ENCODE measurements at regions not wholly inside any gene's neighbourhood (a gene's known extent, or its start where the extent isn't known, plus 50 kb on each side); places are given as distances from the start of the nearest gene placed in this dataset.
"Not testable (repeated sequence)": the region's sequence is repeated elsewhere in the genome, so short reads cannot be mapped to it uniquely, and the experiment has no call there.

- no peaks in the 10 kb centered on the region for H3K27me3 ChIP-seq (ENCODE audit: insufficient read depth, low read length)
- Mint-ChIP-seq H3K36me3 (ENCODE audit: low read depth, unreplicated experiment) (no peaks in the 10 kb centered on the region), H3K4me3 (ENCODE audit: unreplicated experiment) (no peak overlapping the region), H3K27ac (ENCODE audit: unreplicated experiment) (no peak overlapping the region), H3K27me3 (ENCODE audit: low read depth, unreplicated experiment) (no peaks in the 10 kb centered on the region), H3K4me1 (ENCODE audit: low read depth, unreplicated experiment) (no peaks in the 10 kb centered on the region), H3K9me3 (ENCODE audit: unreplicated experiment) (no peaks in the 10 kb centered on the region)
- no peak overlapping the region for H2AFZ ChIP-seq (ENCODE audit: low read depth, low read length)
- H3K9ac ChIP-seq (ENCODE audit: low read length), result no peak overlapping the region
- H3K79me2 ChIP-seq (ENCODE audit: insufficient read depth, low read length), result no peaks in the 10 kb centered on the region
- no peaks in the 10 kb centered on the region for H4K20me1 ChIP-seq (ENCODE audit: insufficient read depth, low read length)
- no peaks in the 10 kb centered on the region for H3K36me3 ChIP-seq (ENCODE audit: insufficient read depth, low read length)
- no peaks in the 10 kb centered on the region for H3K9me3 ChIP-seq (ENCODE audit: insufficient read depth, low read depth, low read length)
- FAIRE-seq (no peak), DNase-seq (ENCODE audit: low read depth) (no peak)
- no peaks in the 10 kb centered on the region for H3K4me1 ChIP-seq (ENCODE audit: insufficient read depth, low read length)
- H3K27ac ChIP-seq (ENCODE audit: low read depth, low read length), result no peak overlapping the region
- TF ChIP-seq CTCF (IDR thresholded peaks at IDR 0.05; ENCODE audit: insufficient read depth, low read depth, low read length), result no peak
- TF ChIP-seq EZH2 (IDR thresholded peaks at IDR 0.05; ENCODE audit: insufficient read depth, low read length), result no peak
- no peak overlapping the region for H3K4me2 ChIP-seq (ENCODE audit: low read length)
- no peak overlapping the region for H3K4me3 ChIP-seq (ENCODE audit: insufficient read depth, low read depth, low read length)
These were observed 113.2 kb upstream of the CHST9 start for GRCh38 chr18:27298214-27298804.

GRCh38 chr18:27285973-27286562 is 101.0 kb upstream of the CHST9 start:
- H3K79me2 ChIP-seq (ENCODE audit: insufficient read depth, low read length); H3K27ac Mint-ChIP-seq (ENCODE audit: unreplicated experiment); H3K4me3 Mint-ChIP-seq (ENCODE audit: unreplicated experiment); H3K4me1 Mint-ChIP-seq (ENCODE audit: low read depth, unreplicated experiment); FAIRE-seq; DNase-seq (ENCODE audit: low read depth); H3K9ac ChIP-seq (ENCODE audit: low read length); H3K4me1 ChIP-seq (ENCODE audit: insufficient read depth, low read length); H4K20me1 ChIP-seq (ENCODE audit: insufficient read depth, low read length); H3K4me2 ChIP-seq (ENCODE audit: low read length); H3K4me3 ChIP-seq (ENCODE audit: insufficient read depth, low read depth, low read length); H3K36me3 ChIP-seq (ENCODE audit: insufficient read depth, low read length); H2AFZ ChIP-seq (ENCODE audit: low read depth, low read length); H3K27ac ChIP-seq (ENCODE audit: low read depth, low read length); H3K9me3 Mint-ChIP-seq (ENCODE audit: unreplicated experiment); H3K27me3 ChIP-seq (ENCODE audit: insufficient read depth, low read length); H3K27me3 Mint-ChIP-seq (ENCODE audit: low read depth, unreplicated experiment); H3K9me3 ChIP-seq (ENCODE audit: insufficient read depth, low read depth, low read length); H3K36me3 Mint-ChIP-seq (ENCODE audit: low read depth, unreplicated experiment): not testable (repeated sequence)

- no peak overlapping the region for H3K27ac ChIP-seq (ENCODE audit: low read depth, low read length)
- H3K9me3 ChIP-seq (ENCODE audit: insufficient read depth, low read depth, low read length), result no peaks in the 10 kb centered on the region
- no peak for FAIRE-seq
- no peaks in the 10 kb centered on the region for H4K20me1 ChIP-seq (ENCODE audit: insufficient read depth, low read length)
- H3K4me1 Mint-ChIP-seq (ENCODE audit: low read depth, unreplicated experiment), result no peaks in the 10 kb centered on the region
- no peaks in the 10 kb centered on the region for H3K9me3 Mint-ChIP-seq (ENCODE audit: unreplicated experiment)
- no peak overlapping the region for H3K27ac Mint-ChIP-seq (ENCODE audit: unreplicated experiment)
- no peaks in the 10 kb centered on the region for H3K36me3 ChIP-seq (ENCODE audit: insufficient read depth, low read length)
- H3K79me2 ChIP-seq (ENCODE audit: insufficient read depth, low read length), result no peaks in the 10 kb centered on the region
- no peak overlapping the region for H3K4me3 Mint-ChIP-seq (ENCODE audit: unreplicated experiment)
- H3K9ac ChIP-seq (ENCODE audit: low read length), result no peak overlapping the region
- no peaks in the 10 kb centered on the region for H3K4me1 ChIP-seq (ENCODE audit: insufficient read depth, low read length)
- H2AFZ ChIP-seq (ENCODE audit: low read depth, low read length), result no peak overlapping the region
- no peak overlapping the region for H3K4me2 ChIP-seq (ENCODE audit: low read length)
- H3K27me3 Mint-ChIP-seq (ENCODE audit: low read depth, unreplicated experiment), result no peaks in the 10 kb centered on the region
- TF ChIP-seq CTCF (IDR thresholded peaks at IDR 0.05; ENCODE audit: insufficient read depth, low read depth, low read length), result no peak
- TF ChIP-seq EZH2 (IDR thresholded peaks at IDR 0.05; ENCODE audit: insufficient read depth, low read length), result no peak
- no peak for DNase-seq (ENCODE audit: low read depth)
- H3K27me3 ChIP-seq (ENCODE audit: insufficient read depth, low read length), result no peaks in the 10 kb centered on the region
- no peaks in the 10 kb centered on the region for H3K36me3 Mint-ChIP-seq (ENCODE audit: low read depth, unreplicated experiment)
- no peak overlapping the region for H3K4me3 ChIP-seq (ENCODE audit: insufficient read depth, low read depth, low read length)
These were observed 93.0 kb upstream of the CHST9 start for GRCh38 chr18:27278131-27278530.

Measured in astrocyte (in vitro differentiated cells and primary cell).